Activated CD8-positive, alpha-beta memory T cell treated with anti-CD3 and anti-CD28 coated beads for 36 hours (primary cell): ENCODE measurements at regions not wholly inside any gene's neighbourhood (a gene's known extent, or its start where the extent isn't known, plus 50 kb on each side); places are given as distances from the start of the nearest gene placed in this dataset.
"Not testable (repeated sequence)": the region's sequence is repeated elsewhere in the genome, so short reads cannot be mapped to it uniquely, and the experiment has no call there.

Experiments
- CTCF ChIA-PET: fragments of 350-600 bp; sonication (Branson Sonifier 250); formaldehyde crosslinking; loops from one replicate; lab custom pipeline; 2021; ENCODE audit warnings: antibody characterized with exemption; lab: Charles Lee
- POLR2A ChIA-PET: fragments of 350-600 bp; sonication (Branson Sonifier 250); formaldehyde crosslinking; loops from one replicate; lab custom pipeline; 2021; ENCODE audit warnings: antibody characterized with exemption; lab: Charles Lee

- ChIA-PET CTCF (no interaction called here), POLR2A (no interaction called here)
Observed at GRCh38 chr7:96920064-96920463, 85.3 kb upstream of the DLX6 start.

GRCh38 chr7:96920713-96921112, 84.6 kb upstream of the DLX6 start:
- ChIA-PET CTCF (no interaction called here), POLR2A (no interaction called here)

- POLR2A ChIA-PET, result no interaction called here
- CTCF ChIA-PET, result no interaction called here
Observed at GRCh38 chr7:96921231-96921630, 84.1 kb upstream of the DLX6 start.

GRCh38 chr7:96921771-96922170, 83.6 kb upstream of the DLX6 start:
- CTCF ChIA-PET, result no interaction called here
- POLR2A ChIA-PET, result no interaction called here

- CTCF ChIA-PET, POLR2A ChIA-PET: not testable (repeated sequence)
Observed at GRCh38 chr7:96923345-96923744, 82.0 kb upstream of the DLX6 start.

- POLR2A ChIA-PET, result no interaction called here
- CTCF ChIA-PET, result interaction anchor here (0.6 kb wide), 1 partner anchor 971 kb away, joined by 3 read pairs; no protein-coding TSS in a partner anchor
Observed at GRCh38 chr7:96927131-96927530, 78.2 kb upstream of the DLX6 start.

GRCh38 chr7:96928965-96929364, 76.4 kb upstream of the DLX6 start:
- ChIA-PET CTCF (no interaction called here), POLR2A (no interaction called here)

- CTCF ChIA-PET, result no interaction called here
Observed at GRCh38 chr7:96931891-96932290, 73.5 kb upstream of the DLX6 start.

GRCh38 chr7:96933067-96933645, 72.2 kb upstream of the DLX6 start:
- ChIA-PET CTCF (no interaction called here), POLR2A (no interaction called here)

More at GRCh38 chr7:96931891-96932290, 73.5 kb upstream of the DLX6 start:
- POLR2A ChIA-PET, result no interaction called here

- ChIA-PET CTCF (no interaction called here), POLR2A (no interaction called here)
Observed at GRCh38 chr7:96936621-96937020, 68.7 kb upstream of the DLX6 start.

- ChIA-PET CTCF (no interaction called here), POLR2A (no interaction called here)
Observed at GRCh38 chr7:96942112-96942511, 63.2 kb upstream of the DLX6 start.

GRCh38 chr7:96949766-96950165, 55.6 kb upstream of the DLX6 start:
- POLR2A ChIA-PET, result no interaction called here
- CTCF ChIA-PET, result no interaction called here

GRCh38 chr7:96952974-96953391, 52.4 kb upstream of the DLX6 start:
- ChIA-PET POLR2A (no interaction called here), CTCF (no interaction called here)

- ChIA-PET POLR2A (no interaction called here), CTCF (no interaction called here)
Observed at GRCh38 chr7:96953676-96954513, 51.5 kb upstream of the DLX6 start.
